Suprapubic skin (tissue), 4 donors: ENCODE measurements at regions not wholly inside any gene's neighbourhood (a gene's known extent, or its start where the extent isn't known, plus 50 kb on each side); places are given as distances from the start of the nearest gene placed in this dataset.

ENCODE experiments used
- EP300 ChIP-seq: sonication (generic); formaldehyde crosslinking; IDR thresholded peaks from one replicate; pipeline ENCODE4 v1.6.1; 2017; ENCODE audit warnings: antibody characterized with exemption
- POLR2A ChIP-seq, 2 donors: fragments of 450-650 bp; IDR thresholded peaks; one replicate each; pipeline ENCODE4 v1.6.1; 2017; ENCODE audit warnings: antibody characterized with exemption in 2 of 2, mild to moderate bottlenecking in 2 of 2, moderate library complexity in 2 of 2
- POLR2AphosphoS5 ChIP-seq, 3 donors: sonication (generic); formaldehyde crosslinking; IDR thresholded peaks; one replicate each; pipeline ENCODE4 v1.6.1; 2017; ENCODE audit warnings: antibody characterized with exemption in 3 of 3
- TF ChIP-seq, protein P1 (sequence below), 2 donors: fragments of 200-600 bp in 1 of 2; fragments of 450-650 bp in 1 of 2; sonication (generic) in 1 of 2; IDR thresholded peaks; one replicate each; pipeline ENCODE4 v1.5.1; 2016 to 2019; ENCODE audit warnings: antibody characterized with exemption in 2 of 2, mild to moderate bottlenecking in 1 of 2, moderate library complexity in 1 of 2

DNA sequence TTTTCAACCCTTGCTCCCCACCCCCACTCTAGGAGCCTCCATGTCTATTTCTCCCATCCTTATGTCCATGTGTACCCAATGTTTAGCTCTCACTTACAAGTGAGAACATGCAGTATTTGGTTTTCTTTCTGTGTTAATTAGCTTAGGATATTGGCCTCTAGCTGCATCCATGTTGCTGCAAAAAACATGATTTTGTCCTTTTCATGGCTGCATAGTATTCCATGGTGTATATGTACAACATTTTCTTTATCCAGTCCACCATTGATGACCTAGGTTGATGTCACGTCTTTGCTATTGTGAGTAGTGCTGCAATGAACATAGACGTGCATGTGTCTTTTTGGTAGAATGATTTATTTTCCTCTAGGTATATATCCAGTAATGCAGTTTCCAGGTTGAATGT is 472.8 kb downstream of the ZNF674 start:
- TF ChIP-seq POLR2AphosphoS5 (IDR thresholded peaks at IDR 0.05) (no peak), POLR2A (IDR thresholded peaks at IDR 0.05) (no peak), EP300 (no peak)
- TF ChIP-seq, protein P1, sequence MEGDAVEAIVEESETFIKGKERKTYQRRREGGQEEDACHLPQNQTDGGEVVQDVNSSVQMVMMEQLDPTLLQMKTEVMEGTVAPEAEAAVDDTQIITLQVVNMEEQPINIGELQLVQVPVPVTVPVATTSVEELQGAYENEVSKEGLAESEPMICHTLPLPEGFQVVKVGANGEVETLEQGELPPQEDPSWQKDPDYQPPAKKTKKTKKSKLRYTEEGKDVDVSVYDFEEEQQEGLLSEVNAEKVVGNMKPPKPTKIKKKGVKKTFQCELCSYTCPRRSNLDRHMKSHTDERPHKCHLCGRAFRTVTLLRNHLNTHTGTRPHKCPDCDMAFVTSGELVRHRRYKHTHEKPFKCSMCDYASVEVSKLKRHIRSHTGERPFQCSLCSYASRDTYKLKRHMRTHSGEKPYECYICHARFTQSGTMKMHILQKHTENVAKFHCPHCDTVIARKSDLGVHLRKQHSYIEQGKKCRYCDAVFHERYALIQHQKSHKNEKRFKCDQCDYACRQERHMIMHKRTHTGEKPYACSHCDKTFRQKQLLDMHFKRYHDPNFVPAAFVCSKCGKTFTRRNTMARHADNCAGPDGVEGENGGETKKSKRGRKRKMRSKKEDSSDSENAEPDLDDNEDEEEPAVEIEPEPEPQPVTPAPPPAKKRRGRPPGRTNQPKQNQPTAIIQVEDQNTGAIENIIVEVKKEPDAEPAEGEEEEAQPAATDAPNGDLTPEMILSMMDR (IDR thresholded peaks at IDR 0.05): no peak
